Thoracic aorta (tissue), 2 donors: ENCODE measurements at regions not wholly inside any gene's neighbourhood (a gene's known extent, or its start where the extent isn't known, plus 50 kb on each side); places are given as distances from the start of the nearest gene placed in this dataset.

ENCODE experiments used
- ATAC-seq: fragments of 150-250 bp; one replicate; pipeline ENCODE4 v1.8.0; 2017; ENCODE audit warnings: low read depth; ENCODE audit not compliant: insufficient number of reproducible peaks, low FRiP score
- DNase-seq: peaks from one replicate; pipeline ENCODE4 v3.0.0-alpha.2; 2020; ENCODE audit warnings: low spot score
- H3K27ac ChIP-seq, 2 donors: fragments of 200-600 bp; sonication (generic); 1 replicate in 1 of 2; 2 replicates in 1 of 2; pipeline ENCODE4 v1.5.1; 2016; ENCODE audit warnings: mild to moderate bottlenecking in 2 of 2, moderate library complexity in 2 of 2
- H3K27me3 ChIP-seq: fragments of 200-600 bp; sonication (generic); replicated peaks from 2 replicates; pipeline ENCODE4 v1.6.0; 2016; ENCODE audit warnings: mild to moderate bottlenecking; ENCODE audit not compliant: insufficient read depth
- H3K36me3 ChIP-seq: fragments of 200-600 bp; sonication (generic); one replicate; pipeline ENCODE4 v1.5.1; 2016
- H3K4me1 ChIP-seq, 2 donors: fragments of 200-600 bp; sonication (generic); 1 replicate in 1 of 2; 2 replicates in 1 of 2; pipeline versions ENCODE4 v1.5.1 to v1.6.0; 2016; ENCODE audit warnings: low read depth in 2 of 2, mild to moderate bottlenecking in 1 of 2; ENCODE audit not compliant: control insufficient read depth in 1 of 2
- H3K4me3 ChIP-seq: fragments of 200-600 bp; sonication (generic); 2 replicates; pipeline ENCODE4 v1.5.1; 2016; ENCODE audit warnings: mild to moderate bottlenecking
- H3K9me3 ChIP-seq: fragments of 200-600 bp; sonication (generic); 2 replicates; pipeline ENCODE4 v1.5.1; 2016
- CTCF ChIP-seq: fragments of 200-600 bp; sonication (generic); IDR thresholded peaks from one replicate; pipeline ENCODE4 v1.5.1; 2019; ENCODE audit warnings: antibody characterized with exemption

GRCh38 chr2:228548230-228548629 is 366.7 kb upstream of the SPHKAP start:
- no peak for ATAC-seq

GRCh38 chr2:228545748-228546145 is 364.3 kb upstream of the SPHKAP start:
- DNase-seq (no peak), ATAC-seq (no peak)
- TF ChIP-seq CTCF, result no peak
- Histone ChIP-seq H3K4me3 (no peak overlapping the region), H3K9me3 (no peaks in the 10 kb centered on the region), H3K27me3 (no peaks in the 10 kb centered on the region), H3K36me3 (no peaks in the 10 kb centered on the region), H3K27ac (no peak overlapping the region), H3K4me1 (no peaks in the 10 kb centered on the region)

More at GRCh38 chr2:228548230-228548629, 366.7 kb upstream of the SPHKAP start:
- no peak for DNase-seq
- no peak overlapping the region for H3K27ac ChIP-seq
- H3K4me1 ChIP-seq, result no peaks in the 10 kb centered on the region
- TF ChIP-seq CTCF, result no peak
- H3K4me3 ChIP-seq, result no peak overlapping the region
- H3K36me3 ChIP-seq, result no peaks in the 10 kb centered on the region
- no peaks in the 10 kb centered on the region for H3K27me3 ChIP-seq
- H3K9me3 ChIP-seq, result no peaks in the 10 kb centered on the region

GRCh38 chr2:228545041-228545747 is 363.7 kb upstream of the SPHKAP start:
- Histone ChIP-seq H3K27ac (no peak overlapping the region), H3K9me3 (no peaks in the 10 kb centered on the region), H3K36me3 (no peaks in the 10 kb centered on the region), H3K4me3 (no peak overlapping the region), H3K27me3 (no peaks in the 10 kb centered on the region), H3K4me1 (no peaks in the 10 kb centered on the region)
- ATAC-seq (no peak), DNase-seq (no peak)
- TF ChIP-seq CTCF, result no peak

GRCh38 chr2:228543117-228543516 is 361.6 kb upstream of the SPHKAP start:
- Histone ChIP-seq H3K9me3 (no peaks in the 10 kb centered on the region), H3K36me3 (no peaks in the 10 kb centered on the region), H3K27ac (no peak overlapping the region), H3K27me3 (no peaks in the 10 kb centered on the region), H3K4me1 (no peaks in the 10 kb centered on the region), H3K4me3 (no peak overlapping the region)
- DNase-seq (no peak), ATAC-seq (no peak)
- no peak for TF ChIP-seq CTCF

GRCh38 chr2:228542277-228542676 is 360.8 kb upstream of the SPHKAP start:
- Histone ChIP-seq H3K4me1 (no peaks in the 10 kb centered on the region), H3K9me3 (no peaks in the 10 kb centered on the region), H3K27ac (no peak overlapping the region), H3K36me3 (no peaks in the 10 kb centered on the region), H3K4me3 (no peak overlapping the region), H3K27me3 (no peaks in the 10 kb centered on the region)
- no peak for DNase-seq
- TF ChIP-seq CTCF, result no peak
- no peak for ATAC-seq
